ENCODE measurements at regions not wholly inside any gene's neighbourhood (a gene's known extent, or its start where the extent isn't known, plus 50 kb on each side); places are given as distances from the start of the nearest gene placed in this dataset.
"Not testable (repeated sequence)": the region's sequence is repeated elsewhere in the genome, so short reads cannot be mapped to it uniquely, and the experiment has no call there.

- in situ Hi-C loops (cut with HindIII; ENCODE audit: low sequenced_read_pairs) = no loop called here
Observed at GRCh38 chr3:137568880-137569279, 195.2 kb upstream of the SOX14 start.

- in situ Hi-C loops (cut with HindIII; ENCODE audit: low sequenced_read_pairs) = no loop called here
Observed at GRCh38 chr3:137572931-137573330, 191.2 kb upstream of the SOX14 start.

GRCh38 chr3:137582484-137582883 lies 181.6 kb upstream of the SOX14 start:
- in situ Hi-C loops (cut with HindIII; ENCODE audit: low sequenced_read_pairs) = no loop called here

GRCh38 chr3:137583256-137583655 lies 180.9 kb upstream of the SOX14 start:
- in situ Hi-C loops (cut with HindIII; ENCODE audit: low sequenced_read_pairs) = no loop called here

- in situ Hi-C loops (cut with HindIII; ENCODE audit: low sequenced_read_pairs) = no loop called here
Observed at GRCh38 chr3:137588871-137589270, 175.2 kb upstream of the SOX14 start.

GRCh38 chr3:137595415-137595814 lies 168.7 kb upstream of the SOX14 start:
- in situ Hi-C loops (cut with HindIII; ENCODE audit: low sequenced_read_pairs) = not testable (repeated sequence)

GRCh38 chr3:137610723-137611122 lies 153.4 kb upstream of the SOX14 start:
- in situ Hi-C loops (cut with HindIII; ENCODE audit: low sequenced_read_pairs) = no loop called here

- in situ Hi-C loops (cut with HindIII; ENCODE audit: low sequenced_read_pairs) = no loop called here
Observed at GRCh38 chr3:137612291-137612690, 151.8 kb upstream of the SOX14 start.

GRCh38 chr3:137615659-137616418 lies 148.3 kb upstream of the SOX14 start:
- in situ Hi-C loops (cut with HindIII; ENCODE audit: low sequenced_read_pairs) = no loop called here

GRCh38 chr3:137641879-137642704 lies 122.0 kb upstream of the SOX14 start:
- in situ Hi-C loops (cut with HindIII; ENCODE audit: low sequenced_read_pairs) = no loop called here

GRCh38 chr3:137642831-137643230 lies 121.3 kb upstream of the SOX14 start:
- in situ Hi-C loops (cut with HindIII; ENCODE audit: low sequenced_read_pairs) = no loop called here

GRCh38 chr3:137647179-137647578 lies 116.9 kb upstream of the SOX14 start:
- in situ Hi-C loops (cut with HindIII; ENCODE audit: low sequenced_read_pairs) = no loop called here

GRCh38 chr3:137669519-137670060 lies 94.5 kb upstream of the SOX14 start:
- in situ Hi-C loops (cut with HindIII; ENCODE audit: low sequenced_read_pairs) = no loop called here

- in situ Hi-C loops (cut with HindIII; ENCODE audit: low sequenced_read_pairs) = no loop called here
Observed at GRCh38 chr3:137687181-137687879, 76.8 kb upstream of the SOX14 start.

- in situ Hi-C loops (cut with HindIII; ENCODE audit: low sequenced_read_pairs) = no loop called here
Observed at GRCh38 chr3:137692803-137693431, 71.2 kb upstream of the SOX14 start.

- in situ Hi-C loops (cut with HindIII; ENCODE audit: low sequenced_read_pairs) = no loop called here
Observed at GRCh38 chr3:137693791-137694190, 70.3 kb upstream of the SOX14 start.

GRCh38 chr3:137694836-137695235 lies 69.3 kb upstream of the SOX14 start:
- in situ Hi-C loops (cut with HindIII; ENCODE audit: low sequenced_read_pairs) = no loop called here

- in situ Hi-C loops (cut with HindIII; ENCODE audit: low sequenced_read_pairs) = no loop called here
Observed at GRCh38 chr3:137695351-137695750, 68.8 kb upstream of the SOX14 start.

- in situ Hi-C loops (cut with HindIII; ENCODE audit: low sequenced_read_pairs) = no loop called here
Observed at GRCh38 chr3:137709011-137709601, 55.0 kb upstream of the SOX14 start.

- in situ Hi-C loops (cut with HindIII; ENCODE audit: low sequenced_read_pairs) = not testable (repeated sequence)
Observed at GRCh38 chr3:137713965-137714364, 50.1 kb upstream of the SOX14 start.
